DND-41 (cell line): ENCODE measurements at regions not wholly inside any gene's neighbourhood (a gene's known extent, or its start where the extent isn't known, plus 50 kb on each side); places are given as distances from the start of the nearest gene placed in this dataset.

ENCODE experiments used
- EZH2 ChIP-seq: IDR thresholded peaks from 3 replicates; pipeline ENCODE4 v1.6.1; 2012; ENCODE audit warnings: borderline replicate concordance, low read depth, mild to moderate bottlenecking, moderate library complexity, low read length, inconsistent platforms; ENCODE audit not compliant: severe bottlenecking
- TF ChIP-seq, protein P1 (sequence below): IDR thresholded peaks from 2 replicates; pipeline ENCODE4 v1.5.1; 2012; ENCODE audit warnings: borderline replicate concordance, low read length, moderate library complexity, mild to moderate bottlenecking; ENCODE audit not compliant: poor library complexity, severe bottlenecking; ENCODE audit errors: extremely low read depth

DNA sequence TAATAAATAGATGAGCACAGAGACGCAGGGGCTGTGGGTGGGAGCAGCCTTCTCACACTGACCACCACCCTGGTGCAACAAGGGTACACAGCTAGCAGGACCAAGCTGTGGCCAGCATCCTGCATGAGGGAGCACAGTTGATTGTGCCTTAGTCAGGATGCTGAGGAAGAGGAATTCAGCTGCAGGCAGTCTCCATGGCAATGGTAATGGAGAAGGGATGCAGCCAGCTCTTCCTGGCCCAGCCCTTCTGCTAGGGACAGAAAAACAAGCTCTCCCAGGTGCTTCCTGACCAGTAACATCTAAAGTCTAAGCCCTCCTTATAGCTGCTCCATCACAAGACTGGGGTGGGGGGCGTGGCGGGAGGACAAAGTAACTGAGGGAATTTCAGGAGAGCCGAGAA lies 363.5 kb downstream of the BUD13 start:
- TF ChIP-seq, protein P1, sequence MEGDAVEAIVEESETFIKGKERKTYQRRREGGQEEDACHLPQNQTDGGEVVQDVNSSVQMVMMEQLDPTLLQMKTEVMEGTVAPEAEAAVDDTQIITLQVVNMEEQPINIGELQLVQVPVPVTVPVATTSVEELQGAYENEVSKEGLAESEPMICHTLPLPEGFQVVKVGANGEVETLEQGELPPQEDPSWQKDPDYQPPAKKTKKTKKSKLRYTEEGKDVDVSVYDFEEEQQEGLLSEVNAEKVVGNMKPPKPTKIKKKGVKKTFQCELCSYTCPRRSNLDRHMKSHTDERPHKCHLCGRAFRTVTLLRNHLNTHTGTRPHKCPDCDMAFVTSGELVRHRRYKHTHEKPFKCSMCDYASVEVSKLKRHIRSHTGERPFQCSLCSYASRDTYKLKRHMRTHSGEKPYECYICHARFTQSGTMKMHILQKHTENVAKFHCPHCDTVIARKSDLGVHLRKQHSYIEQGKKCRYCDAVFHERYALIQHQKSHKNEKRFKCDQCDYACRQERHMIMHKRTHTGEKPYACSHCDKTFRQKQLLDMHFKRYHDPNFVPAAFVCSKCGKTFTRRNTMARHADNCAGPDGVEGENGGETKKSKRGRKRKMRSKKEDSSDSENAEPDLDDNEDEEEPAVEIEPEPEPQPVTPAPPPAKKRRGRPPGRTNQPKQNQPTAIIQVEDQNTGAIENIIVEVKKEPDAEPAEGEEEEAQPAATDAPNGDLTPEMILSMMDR, result no peak
- TF ChIP-seq EZH2, result no peak
